GM12878 (cell line): ENCODE measurements at regions not wholly inside any gene's neighbourhood (a gene's known extent, or its start where the extent isn't known, plus 50 kb on each side); places are given as distances from the start of the nearest gene placed in this dataset.

Source experiments
- ATAC-seq: fragments of 200-7000 bp; cut with Tn5 transposase; 3 replicates; pipeline ENCODE4 v1.9.1; 2020; ENCODE audit warnings: mild to moderate bottlenecking, moderate library complexity
- BruUV-seq: library from RNA; stranded (reverse); fragments of 400-500 nt; replicated peaks from 2 replicates; lab custom pipeline; 2021; lab: Mats Ljungman, UMichigan
- CTCF ChIA-PET: fragments of 300-600 bp; sonication (Branson Sonifier 250); formaldehyde crosslinking; extraction: SDS; loops from one replicate; lab custom pipeline; 2021; ENCODE audit warnings: inconsistent platforms; lab: Yijun Ruan, JAX
- POLR2A ChIA-PET: fragments of 350-600 bp; formaldehyde crosslinking; extraction: SDS; loops from one replicate; lab custom pipeline; 2021; ENCODE audit warnings: inconsistent platforms; lab: Charles Lee
- RAD21 ChIA-PET: fragments of 300-600 bp; sonication (Branson Sonifier 250); formaldehyde crosslinking; loops from one replicate; lab custom pipeline; 2023; ENCODE audit warnings: antibody characterized with exemption; ENCODE audit not compliant: unreplicated experiment; lab: Charles Lee
- SMC1A ChIA-PET: fragments of 300-600 bp; sonication (Branson Sonifier 250); formaldehyde crosslinking; loops from one replicate; lab custom pipeline; 2023; ENCODE audit not compliant: unreplicated experiment, uncharacterized antibody; lab: Charles Lee
- DNase-seq: peaks from one replicate; pipeline ENCODE4 v3.0.0-alpha.2; 2011; ENCODE audit warnings: low read depth, low spot score
- FAIRE-seq: peaks from 3 replicates; lab custom pipeline; 2011; peaks lifted over from hg19 to GRCh38; lab: Jason Lieb, UNC
- H2AFZ ChIP-seq: 2 replicates; pipeline ENCODE4 v1.6.0; 2011; ENCODE audit warnings: low read depth, low read length, control low read depth; ENCODE audit not compliant: control insufficient read depth
- H3K27ac ChIP-seq: 2 replicates; pipeline ENCODE4 v1.5.1; 2011; ENCODE audit warnings: control low read depth; ENCODE audit not compliant: control insufficient read depth, insufficient read depth
- H3K27me3 ChIP-seq, 2 experiments: replicated peaks in 1 of 2; 2 replicates each; pipeline versions ENCODE4 v1.6.0 to v1.6.1; 2011; ENCODE audit warnings: low read length in 1 of 2; ENCODE audit not compliant: control insufficient read depth in 2 of 2, insufficient read depth in 2 of 2
- H3K36me3 ChIP-seq, 2 experiments: 2 replicates each; pipeline ENCODE4 v1.5.1; 2011; ENCODE audit warnings: low read length in 1 of 2; ENCODE audit not compliant: control insufficient read depth in 2 of 2, insufficient read depth in 2 of 2
- H3K4me1 ChIP-seq: 2 replicates; pipeline ENCODE4 v1.6.1; 2011; ENCODE audit warnings: mild to moderate bottlenecking, low read length, moderate library complexity, mixed read lengths; ENCODE audit not compliant: control insufficient read depth, insufficient read depth
- H3K4me2 ChIP-seq: 2 replicates; pipeline ENCODE4 v1.6.0; 2011; ENCODE audit warnings: control low read depth; ENCODE audit not compliant: control insufficient read depth, insufficient read depth
- H3K4me3 ChIP-seq: fragments of 200-600 bp; sonication (generic); 2 replicates; pipeline ENCODE4 v1.5.1; 2016
- H3K79me2 ChIP-seq: 2 replicates; pipeline ENCODE4 v1.6.0; 2011; ENCODE audit warnings: low read length; ENCODE audit not compliant: control insufficient read depth, insufficient read depth
- H3K9ac ChIP-seq: 2 replicates; pipeline ENCODE4 v1.8.0; 2011; ENCODE audit warnings: low read length, control low read depth, mixed read lengths; ENCODE audit not compliant: control insufficient read depth, insufficient read depth
- H3K9me3 ChIP-seq: replicated peaks from 3 replicates; pipeline ENCODE4 v1.5.1; 2011; ENCODE audit warnings: mild to moderate bottlenecking, low read length; ENCODE audit not compliant: control insufficient read depth, insufficient read depth
- H4K20me1 ChIP-seq: 2 replicates; pipeline ENCODE4 v1.6.0; 2011; ENCODE audit not compliant: control insufficient read depth, insufficient read depth
- ASH2L ChIP-seq: fragments of 300-600, 200-600 bp; sonication (generic); IDR thresholded peaks from 2 replicates; pipeline ENCODE4 v1.6.1; 2017; ENCODE audit warnings: low read depth, mild to moderate bottlenecking, borderline replicate concordance
- BCL3 ChIP-seq: IDR thresholded peaks from 2 replicates; pipeline ENCODE4 v1.6.1; 2011; ENCODE audit warnings: borderline replicate concordance, low read depth, mild to moderate bottlenecking, moderate library complexity, low read length; ENCODE audit not compliant: insufficient read depth, poor library complexity, severe bottlenecking
- E2F8 ChIP-seq: fragments of 450-650 bp; IDR thresholded peaks from 2 replicates; pipeline ENCODE4 v1.6.1; 2018; ENCODE audit warnings: mild to moderate bottlenecking, low read depth, moderate library complexity; ENCODE audit not compliant: partially characterized antibody
- MTA3 ChIP-seq: IDR thresholded peaks from 2 replicates; pipeline ENCODE4 v1.6.1; 2012; ENCODE audit warnings: low read length, inconsistent platforms, borderline replicate concordance
- NFYB ChIP-seq: IDR thresholded peaks from 2 replicates; pipeline ENCODE4 v1.6.1; 2011; ENCODE audit warnings: low read depth, mild to moderate bottlenecking, low read length, improper control_type of control experiment, moderate library complexity; ENCODE audit not compliant: insufficient read depth
- PAX8 ChIP-seq: fragments of 450-650 bp; IDR thresholded peaks from 2 replicates; pipeline ENCODE4 v1.6.1; 2017; ENCODE audit warnings: mild to moderate bottlenecking, moderate library complexity
- ZNF217 ChIP-seq: fragments of 450-650 bp; IDR thresholded peaks from 2 replicates; pipeline ENCODE4 v1.6.1; 2017; ENCODE audit warnings: antibody characterized with exemption, mild to moderate bottlenecking
- ZNF384 ChIP-seq: IDR thresholded peaks from 2 replicates; pipeline ENCODE4 v1.6.1; 2012; ENCODE audit warnings: low read depth, mild to moderate bottlenecking, low read length, improper control_type of control experiment, borderline replicate concordance
- WGBS: methylation state at CpG from one replicate; pipeline ENCODE4 v1.1.6; 2016; ENCODE audit warnings: low lambda C conversion rate; ENCODE audit not compliant: insufficient replicate concordance, insufficient coverage; ENCODE audit errors: missing lambda C conversion rate; 5-methylcytosine and 5-hydroxymethylcytosine counted together
- in situ Hi-C: fragments of 300-500 bp; cut with MboI; formaldehyde crosslinking; loops from 9 replicates; pipeline ENCODE4 v1.14.3; 2018; ENCODE audit warnings: mixed read lengths
- intact Hi-C: fragments of 100-400 bp; cut with micrococcal nuclease; formaldehyde crosslinking; loops from one replicate; pipeline ENCODE4 v1.14.2; 2022; ENCODE audit not compliant: unreplicated experiment
- TF ChIP-seq, protein P1 (sequence below): IDR thresholded peaks from 2 replicates; pipeline ENCODE4 v1.6.1; 2012; ENCODE audit warnings: low read length, inconsistent platforms

- CTCF ChIA-PET = interaction anchor here (0.8 to 1.6 kb wide), 2 partner anchors 16 to 209 kb away, joined by 3 read pairs; no protein-coding TSS in a partner anchor
- no peak for ATAC-seq
- no peaks in the 10 kb centered on the region for H3K36me3 ChIP-seq
Observed at GRCh38 chr18:47547539-47548202, 296.2 kb upstream of the SKOR2 start.

More at GRCh38 chr18:47547539-47548202, 296.2 kb upstream of the SKOR2 start:
- Histone ChIP-seq H3K79me2 (no peaks in the 10 kb centered on the region), H3K4me3 (no peak overlapping the region), H3K27ac (no peak overlapping the region), H3K9me3 (no peaks in the 10 kb centered on the region), H3K27me3 (peaks cover 0 to 4% of the 10 kb centered on the region in 2 experiments; a peak in 1 of 4 replicates), H3K9ac (no peak overlapping the region), H4K20me1 (no peaks in the 10 kb centered on the region; the same call in 1 of the 2 replicates), H3K4me1 (no peaks in the 10 kb centered on the region), H2AFZ (no peak overlapping the region), H3K4me2 (no peak overlapping the region)
- no peak for FAIRE-seq
- intact Hi-C loops = no loop called here
- ChIA-PET SMC1A (no interaction called here), RAD21 (no interaction called here), POLR2A (no interaction called here)
- WGBS = 23% methylated on average over 6 of the region's 6 CpGs
- in situ Hi-C loops = no loop called here
- DNase-seq = no peak
- TF ChIP-seq ZNF217 = no peak
- TF ChIP-seq NFYB = no peak
- TF ChIP-seq PAX8 = no peak
- TF ChIP-seq, protein P1, sequence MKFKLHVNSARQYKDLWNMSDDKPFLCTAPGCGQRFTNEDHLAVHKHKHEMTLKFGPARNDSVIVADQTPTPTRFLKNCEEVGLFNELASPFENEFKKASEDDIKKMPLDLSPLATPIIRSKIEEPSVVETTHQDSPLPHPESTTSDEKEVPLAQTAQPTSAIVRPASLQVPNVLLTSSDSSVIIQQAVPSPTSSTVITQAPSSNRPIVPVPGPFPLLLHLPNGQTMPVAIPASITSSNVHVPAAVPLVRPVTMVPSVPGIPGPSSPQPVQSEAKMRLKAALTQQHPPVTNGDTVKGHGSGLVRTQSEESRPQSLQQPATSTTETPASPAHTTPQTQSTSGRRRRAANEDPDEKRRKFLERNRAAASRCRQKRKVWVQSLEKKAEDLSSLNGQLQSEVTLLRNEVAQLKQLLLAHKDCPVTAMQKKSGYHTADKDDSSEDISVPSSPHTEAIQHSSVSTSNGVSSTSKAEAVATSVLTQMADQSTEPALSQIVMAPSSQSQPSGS = no peak
- TF ChIP-seq ASH2L = no peak
- TF ChIP-seq BCL3 = no peak
- TF ChIP-seq ZNF384 = no peak
- TF ChIP-seq E2F8 = no peak
- TF ChIP-seq MTA3 = no peak
- BruUV-seq = no TSS peak
